Stomach (tissue), 4 donors: ENCODE measurements at regions not wholly inside any gene's neighbourhood (a gene's known extent, or its start where the extent isn't known, plus 50 kb on each side); places are given as distances from the start of the nearest gene placed in this dataset.

ENCODE experiments used
- CTCF ChIP-seq, 7 experiments: fragments of 450-650 bp in 4 of 7; fragments of 200-600 bp in 3 of 7; sonication (generic) in 3 of 7; IDR thresholded peaks; one replicate each; pipeline ENCODE4 v1.5.1; 2016 to 2019; ENCODE audit warnings: antibody characterized with exemption in 7 of 7, control low read depth in 2 of 7, mild to moderate bottlenecking in 1 of 7
- POLR2A ChIP-seq, 4 donors: fragments of 450-650 bp; IDR thresholded peaks; one replicate each; pipeline ENCODE4 v1.6.1; 2016; ENCODE audit warnings: antibody characterized with exemption in 4 of 4, control low read depth in 2 of 4, mild to moderate bottlenecking in 1 of 4, moderate library complexity in 1 of 4
- POLR2AphosphoS5 ChIP-seq, 3 donors: sonication (generic); formaldehyde crosslinking; IDR thresholded peaks; one replicate each; pipeline ENCODE4 v1.6.1; 2016; ENCODE audit warnings: antibody characterized with exemption in 3 of 3

GRCh38 chr1:189350983-189351616, 1126.6 kb downstream of the BRINP3 start:
- no peak for TF ChIP-seq POLR2AphosphoS5 (IDR thresholded peaks at IDR 0.05)
- TF ChIP-seq CTCF (IDR thresholded peaks at IDR 0.05) = no peak
- no peak for TF ChIP-seq POLR2A (IDR thresholded peaks at IDR 0.05)
